ENCODE measurements at regions not wholly inside any gene's neighbourhood (a gene's known extent, or its start where the extent isn't known, plus 50 kb on each side); places are given as distances from the start of the nearest gene placed in this dataset.

- Histone ChIP-seq H3K27ac (replicated peaks in 1 of 4) (no peak overlapping the region), H3K27me3 (no peaks in the 10 kb centered on the region), H3K9me3 (no peaks in the 10 kb centered on the region), H3K36me3 (no peaks in the 10 kb centered on the region), H3K4me3 (no peak overlapping the region), H3K4me1 (no peaks in the 10 kb centered on the region)
- intact Hi-C loops (cut with DNase I), result no loop called here
- WGBS, result 70% methylated on average over 1 of the region's 1 CpG
- TF ChIP-seq CTCF (IDR thresholded peaks at IDR 0.05) (no peak), POLR2A (IDR thresholded peaks at IDR 0.05; ENCODE audit: low read depth) (no peak), EP300 (IDR thresholded peaks at IDR 0.05) (no peak), POLR2AphosphoS5 (IDR thresholded peaks at IDR 0.05) (no peak)
- DNase-seq (ENCODE audit: extremely low spot score), result no peak
Measured at GRCh38 chr10:89924261-89924660, 222.9 kb downstream of the KIF20B start.

GRCh38 chr10:89926736-89927135, 225.3 kb downstream of the KIF20B start:
- Histone ChIP-seq H3K27ac (replicated peaks in 1 of 4) (no peak overlapping the region), H3K9me3 (peaks cover 0 to 4% (median 0%) of the 10 kb centered on the region in 4 donors), H3K4me1 (no peaks in the 10 kb centered on the region), H3K27me3 (no peaks in the 10 kb centered on the region), H3K4me3 (no peak overlapping the region), H3K36me3 (no peaks in the 10 kb centered on the region)
- intact Hi-C loops (cut with DNase I), result no loop called here
- 94% methylated on average over 2 of the region's 2 CpGs for WGBS
- DNase-seq (ENCODE audit: extremely low spot score), result no peak
- no peak for TF ChIP-seq POLR2AphosphoS5 (IDR thresholded peaks at IDR 0.05)
- no peak for TF ChIP-seq POLR2A (IDR thresholded peaks at IDR 0.05; ENCODE audit: low read depth)
- TF ChIP-seq EP300 (IDR thresholded peaks at IDR 0.05), result no peak
- no peak for TF ChIP-seq CTCF (IDR thresholded peaks at IDR 0.05)

- 80% methylated on average over 8 of the region's 8 CpGs for WGBS
- Histone ChIP-seq H3K4me1 (no peaks in the 10 kb centered on the region), H3K4me3 (no peak overlapping the region), H3K9me3 (peaks cover 0 to 4% (median 0%) of the 10 kb centered on the region in 4 donors), H3K27ac (replicated peaks in 1 of 4) (no peak overlapping the region), H3K27me3 (no peaks in the 10 kb centered on the region), H3K36me3 (no peaks in the 10 kb centered on the region)
- intact Hi-C loops (cut with DNase I), result no loop called here
- DNase-seq (ENCODE audit: extremely low spot score), result no peak
- TF ChIP-seq CTCF (IDR thresholded peaks at IDR 0.05) (no peak), POLR2AphosphoS5 (IDR thresholded peaks at IDR 0.05) (no peak), EP300 (IDR thresholded peaks at IDR 0.05) (no peak), POLR2A (IDR thresholded peaks at IDR 0.05; ENCODE audit: low read depth) (no peak)
Measured at GRCh38 chr10:89929282-89930026, 228.1 kb downstream of the KIF20B start.

GRCh38 chr10:89937494-89937893, 236.1 kb downstream of the KIF20B start:
- H3K36me3 ChIP-seq, result no peaks in the 10 kb centered on the region
- no peaks in the 10 kb centered on the region for H3K27me3 ChIP-seq
- H3K9me3 ChIP-seq, result peaks cover 0 to 8% (median 0%) of the 10 kb centered on the region in 4 donors
- DNase-seq (ENCODE audit: extremely low spot score), result no peak
- no peak overlapping the region for H3K27ac ChIP-seq (replicated peaks in 1 of 4)
- H3K4me1 ChIP-seq, result no peaks in the 10 kb centered on the region
- 94% methylated on average over 3 of the region's 3 CpGs for WGBS
- no peak overlapping the region for H3K4me3 ChIP-seq
- intact Hi-C loops (cut with DNase I), result no loop called here
- TF ChIP-seq POLR2A (IDR thresholded peaks at IDR 0.05; ENCODE audit: low read depth) (no peak), EP300 (IDR thresholded peaks at IDR 0.05) (no peak), POLR2AphosphoS5 (IDR thresholded peaks at IDR 0.05) (no peak), CTCF (IDR thresholded peaks at IDR 0.05) (no peak)

- intact Hi-C loops (cut with DNase I), result no loop called here
- Histone ChIP-seq H3K4me1 (no peaks in the 10 kb centered on the region), H3K36me3 (no peaks in the 10 kb centered on the region), H3K9me3 (peaks cover 0 to 8% (median 0%) of the 10 kb centered on the region in 4 donors), H3K4me3 (no peak overlapping the region), H3K27me3 (no peaks in the 10 kb centered on the region), H3K27ac (replicated peaks in 1 of 4) (no peak overlapping the region)
- TF ChIP-seq EP300 (IDR thresholded peaks at IDR 0.05) (no peak), CTCF (IDR thresholded peaks at IDR 0.05) (no peak), POLR2AphosphoS5 (IDR thresholded peaks at IDR 0.05) (no peak), POLR2A (IDR thresholded peaks at IDR 0.05; ENCODE audit: low read depth) (no peak)
- WGBS, result 91% methylated on average over 1 of the region's 1 CpG
- no peak for DNase-seq (ENCODE audit: extremely low spot score)
Measured at GRCh38 chr10:89940076-89940475, 238.7 kb downstream of the KIF20B start.

Measured in esophagus muscularis mucosa (tissue), 4 donors.